ENCODE measurements at regions not wholly inside any gene's neighbourhood (a gene's known extent, or its start where the extent isn't known, plus 50 kb on each side); places are given as distances from the start of the nearest gene placed in this dataset.

- Histone ChIP-seq H4K20me1 (ENCODE audit: low read depth, low read length) (no peaks in the 10 kb centered on the region), H3K9me3 (ENCODE audit: insufficient read depth, low read length) (no peaks in the 10 kb centered on the region), H3K27me3 (ENCODE audit: low read length) (no peaks in the 10 kb centered on the region), H2AFZ (ENCODE audit: low read depth, low read length, severe bottlenecking) (no peak overlapping the region), H3K79me2 (ENCODE audit: insufficient read depth, low read length) (no peaks in the 10 kb centered on the region), H3K9ac (ENCODE audit: low read length) (no peak overlapping the region), H3K36me3 (ENCODE audit: low read length) (no peaks in the 10 kb centered on the region), H3F3A (ENCODE audit: insufficient read depth) (no peaks in the 10 kb centered on the region), H3K4me2 (ENCODE audit: low read depth, low read length, poor library complexity, severe bottlenecking) (no peak overlapping the region), H3K9me2 (replicated peaks; ENCODE audit: insufficient read depth, low read length) (no peaks in the 10 kb centered on the region), H3K27ac (ENCODE audit: low read depth, low read length) (no peak overlapping the region), H3K4me3 (ENCODE audit: insufficient read depth, low read length, poor library complexity, severe bottlenecking) (no peak overlapping the region)
- TF ChIP-seq EZH2phosphoT487 (conservative IDR thresholded peaks at IDR 0.05; ENCODE audit: low read length): no peak
- TF ChIP-seq CTCF (IDR thresholded peaks at IDR 0.05; ENCODE audit: insufficient read depth, low read length, poor library complexity, severe bottlenecking): no peak
Observed at GRCh38 chr14:78103271-78103670, 66.9 kb upstream of the NRXN3 start.

- no peaks in the 10 kb centered on the region for H3K9me2 ChIP-seq (replicated peaks; ENCODE audit: insufficient read depth, low read length)
- H3K27me3 ChIP-seq (ENCODE audit: low read length): no peaks in the 10 kb centered on the region
- H3K27ac ChIP-seq (ENCODE audit: low read depth, low read length): no peak overlapping the region
- no peaks in the 10 kb centered on the region for H3K79me2 ChIP-seq (ENCODE audit: insufficient read depth, low read length)
- TF ChIP-seq EZH2phosphoT487 (conservative IDR thresholded peaks at IDR 0.05; ENCODE audit: low read length) (no peak), CTCF (IDR thresholded peaks at IDR 0.05; ENCODE audit: insufficient read depth, low read length, poor library complexity, severe bottlenecking) (no peak)
- no peak overlapping the region for H3K4me2 ChIP-seq (ENCODE audit: low read depth, low read length, poor library complexity, severe bottlenecking)
- H3K9ac ChIP-seq (ENCODE audit: low read length): no peak overlapping the region
- no peaks in the 10 kb centered on the region for H3F3A ChIP-seq (ENCODE audit: insufficient read depth)
- no peaks in the 10 kb centered on the region for H3K9me3 ChIP-seq (ENCODE audit: insufficient read depth, low read length)
- no peak overlapping the region for H2AFZ ChIP-seq (ENCODE audit: low read depth, low read length, severe bottlenecking)
- H4K20me1 ChIP-seq (ENCODE audit: low read depth, low read length): no peaks in the 10 kb centered on the region
- no peaks in the 10 kb centered on the region for H3K36me3 ChIP-seq (ENCODE audit: low read length)
- H3K4me3 ChIP-seq (ENCODE audit: insufficient read depth, low read length, poor library complexity, severe bottlenecking): no peak overlapping the region
Observed at GRCh38 chr14:78104160-78104559, 66.0 kb upstream of the NRXN3 start.

- H3K27ac ChIP-seq (ENCODE audit: low read depth, low read length): no peak overlapping the region
- H3K36me3 ChIP-seq (ENCODE audit: low read length): no peaks in the 10 kb centered on the region
- no peak overlapping the region for H2AFZ ChIP-seq (ENCODE audit: low read depth, low read length, severe bottlenecking)
- H3K9me3 ChIP-seq (ENCODE audit: insufficient read depth, low read length): no peaks in the 10 kb centered on the region
- no peaks in the 10 kb centered on the region for H3F3A ChIP-seq (ENCODE audit: insufficient read depth)
- H3K9ac ChIP-seq (ENCODE audit: low read length): no peak overlapping the region
- no peaks in the 10 kb centered on the region for H3K9me2 ChIP-seq (replicated peaks; ENCODE audit: insufficient read depth, low read length)
- no peak overlapping the region for H3K4me3 ChIP-seq (ENCODE audit: insufficient read depth, low read length, poor library complexity, severe bottlenecking)
- H4K20me1 ChIP-seq (ENCODE audit: low read depth, low read length): no peaks in the 10 kb centered on the region
- no peaks in the 10 kb centered on the region for H3K27me3 ChIP-seq (ENCODE audit: low read length)
- no peaks in the 10 kb centered on the region for H3K79me2 ChIP-seq (ENCODE audit: insufficient read depth, low read length)
- H3K4me2 ChIP-seq (ENCODE audit: low read depth, low read length, poor library complexity, severe bottlenecking): no peak overlapping the region
- TF ChIP-seq EZH2phosphoT487 (conservative IDR thresholded peaks at IDR 0.05; ENCODE audit: low read length) (no peak), CTCF (IDR thresholded peaks at IDR 0.05; ENCODE audit: insufficient read depth, low read length, poor library complexity, severe bottlenecking) (no peak)
Observed at GRCh38 chr14:78104655-78105054, 65.5 kb upstream of the NRXN3 start.

GRCh38 chr14:78106381-78106780 is 63.8 kb upstream of the NRXN3 start:
- H2AFZ ChIP-seq (ENCODE audit: low read depth, low read length, severe bottlenecking): no peak overlapping the region
- H3K27ac ChIP-seq (ENCODE audit: low read depth, low read length): no peak overlapping the region
- no peaks in the 10 kb centered on the region for H4K20me1 ChIP-seq (ENCODE audit: low read depth, low read length)
- no peaks in the 10 kb centered on the region for H3K9me2 ChIP-seq (replicated peaks; ENCODE audit: insufficient read depth, low read length)
- H3K79me2 ChIP-seq (ENCODE audit: insufficient read depth, low read length): no peaks in the 10 kb centered on the region
- no peaks in the 10 kb centered on the region for H3K9me3 ChIP-seq (ENCODE audit: insufficient read depth, low read length)
- no peaks in the 10 kb centered on the region for H3K36me3 ChIP-seq (ENCODE audit: low read length)
- H3K4me2 ChIP-seq (ENCODE audit: low read depth, low read length, poor library complexity, severe bottlenecking): no peak overlapping the region
- H3K27me3 ChIP-seq (ENCODE audit: low read length): no peaks in the 10 kb centered on the region
- TF ChIP-seq EZH2phosphoT487 (conservative IDR thresholded peaks at IDR 0.05; ENCODE audit: low read length) (no peak), CTCF (IDR thresholded peaks at IDR 0.05; ENCODE audit: insufficient read depth, low read length, poor library complexity, severe bottlenecking) (no peak)
- no peak overlapping the region for H3K4me3 ChIP-seq (ENCODE audit: insufficient read depth, low read length, poor library complexity, severe bottlenecking)
- H3K9ac ChIP-seq (ENCODE audit: low read length): no peak overlapping the region
- no peaks in the 10 kb centered on the region for H3F3A ChIP-seq (ENCODE audit: insufficient read depth)

Measured in SU-DHL-6 (cell line).